GM19452 (cell line): ENCODE measurements at regions not wholly inside any gene's neighbourhood (a gene's known extent, or its start where the extent isn't known, plus 50 kb on each side); places are given as distances from the start of the nearest gene placed in this dataset.

ENCODE experiments used
- ATAC-seq: cut with Tn5 transposase; IDR thresholded peaks from one replicate; pipeline ENCODE4 v1.9.1; 2021; ENCODE audit not compliant: unreplicated experiment

DNA sequence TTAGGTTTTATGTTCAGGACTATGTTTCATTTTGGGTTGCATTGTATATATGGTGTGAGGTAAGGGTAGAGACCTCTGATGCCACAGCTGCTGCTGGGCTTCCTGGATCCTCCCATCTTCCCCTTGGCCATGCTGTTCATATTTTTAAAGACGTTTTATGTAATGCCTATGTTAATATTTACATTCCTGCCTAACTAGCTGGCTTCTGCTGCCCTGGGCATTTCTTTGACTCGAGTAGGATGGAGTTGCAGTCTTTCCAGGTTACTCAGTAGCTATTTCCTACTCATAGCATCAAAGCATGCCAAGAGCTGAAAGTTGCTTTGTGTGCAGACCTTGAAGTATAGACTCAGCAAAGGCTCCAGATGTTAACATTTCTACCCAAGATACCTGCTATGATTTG, 220.5 kb upstream of the CADM1 start:
- no peak for ATAC-seq

DNA sequence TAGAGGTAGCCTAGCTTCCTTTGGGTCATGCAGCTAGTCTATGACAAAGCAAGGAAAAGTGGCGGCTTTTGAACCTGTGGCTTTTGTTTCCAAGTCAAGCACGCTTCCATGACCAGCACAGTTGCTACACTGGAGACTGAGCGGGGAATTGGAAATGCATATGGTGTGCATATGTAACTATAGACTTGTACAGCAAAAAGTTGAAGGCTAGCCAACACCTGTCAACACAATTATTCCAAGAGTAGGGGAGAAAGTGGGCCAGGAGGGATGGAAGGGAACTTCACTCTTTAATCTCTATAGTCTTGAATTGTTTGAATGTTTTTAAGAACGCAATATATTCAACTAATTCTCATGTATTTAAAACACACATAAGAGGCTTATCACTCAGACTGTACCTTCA, 218.5 kb upstream of the CADM1 start:
- ATAC-seq = no peak

DNA sequence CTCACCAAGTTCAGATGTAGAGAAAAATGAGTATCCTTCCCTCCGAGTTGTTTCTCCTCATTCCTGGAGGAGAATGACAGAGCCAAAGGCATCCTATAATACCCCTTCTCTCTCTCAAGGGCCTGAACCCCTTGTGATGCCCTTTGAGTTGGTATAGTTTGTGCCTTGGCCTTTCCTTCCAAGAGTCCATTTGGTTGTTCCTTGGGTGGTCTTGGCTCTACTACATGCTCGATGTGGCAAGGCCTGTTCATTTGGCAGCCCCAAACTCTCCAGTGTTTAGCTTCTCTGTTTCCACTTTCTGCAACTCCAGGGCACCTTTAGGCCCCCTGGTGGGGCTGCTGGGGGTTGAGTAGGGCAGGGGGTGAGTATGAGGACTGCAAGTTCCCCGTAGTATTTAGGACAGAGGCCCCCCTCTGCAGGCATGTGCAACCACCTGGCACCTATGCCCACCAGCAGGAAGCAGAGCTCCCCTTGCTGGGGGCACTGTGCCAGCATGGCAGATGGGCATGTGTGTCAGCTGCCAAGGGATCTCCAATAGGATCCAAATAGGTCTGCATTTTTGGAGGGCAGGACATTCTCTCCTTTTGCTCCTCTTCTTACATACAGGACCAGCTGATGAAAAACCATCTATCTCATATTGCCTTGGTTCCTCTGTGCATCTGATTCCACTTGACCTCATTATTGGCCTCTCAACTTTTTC, 217.2 kb upstream of the CADM1 start:
- ATAC-seq = no peak

DNA sequence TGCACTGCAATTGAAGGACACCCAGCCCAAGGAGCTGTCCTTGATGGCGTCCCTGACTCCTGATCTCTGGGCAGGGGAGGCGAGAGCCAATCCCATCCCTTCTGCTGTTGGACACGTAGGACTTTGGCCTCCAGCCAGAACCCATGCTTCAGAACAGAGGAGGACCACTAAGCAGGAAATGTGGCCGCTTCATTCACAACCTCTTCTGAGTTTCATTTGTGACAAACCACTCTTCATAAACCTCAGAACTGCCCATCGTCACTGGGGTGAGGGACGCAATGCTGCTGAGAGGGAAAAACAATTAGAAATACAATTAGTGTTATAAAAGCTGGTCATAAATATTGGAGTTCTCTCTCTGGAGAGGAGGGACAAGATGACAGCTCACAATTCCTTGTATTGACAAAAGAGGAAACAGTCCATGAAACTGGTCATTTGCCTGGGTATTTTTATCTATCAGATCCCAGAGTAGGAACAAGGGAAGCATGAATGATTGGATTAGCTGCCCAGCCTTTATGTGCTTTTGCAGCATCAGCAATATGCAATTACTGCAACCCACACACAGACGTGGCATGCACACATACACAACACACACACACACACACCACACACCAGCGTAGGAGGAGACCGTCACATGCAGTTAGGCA, 216.5 kb upstream of the CADM1 start:
- ATAC-seq = no peak

DNA sequence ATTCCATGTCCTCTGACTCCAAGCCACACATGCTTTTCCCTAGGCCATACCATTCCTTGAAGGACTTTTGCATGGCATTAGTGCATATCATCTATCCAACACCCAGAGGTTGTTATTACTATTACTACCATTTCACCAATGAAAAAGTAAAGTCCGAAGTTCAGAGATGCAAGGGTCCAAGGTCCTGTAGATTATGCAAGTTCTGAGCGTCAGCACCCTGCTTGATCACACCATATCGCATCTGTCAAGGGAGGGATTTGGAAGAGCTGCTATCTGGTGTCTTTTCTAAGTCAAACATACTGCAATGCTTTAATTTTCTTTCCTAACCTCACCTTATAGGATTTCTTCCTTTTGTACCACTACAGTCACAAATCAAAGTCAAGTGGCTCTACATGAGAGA, 214.7 kb upstream of the CADM1 start:
- ATAC-seq = no peak

DNA sequence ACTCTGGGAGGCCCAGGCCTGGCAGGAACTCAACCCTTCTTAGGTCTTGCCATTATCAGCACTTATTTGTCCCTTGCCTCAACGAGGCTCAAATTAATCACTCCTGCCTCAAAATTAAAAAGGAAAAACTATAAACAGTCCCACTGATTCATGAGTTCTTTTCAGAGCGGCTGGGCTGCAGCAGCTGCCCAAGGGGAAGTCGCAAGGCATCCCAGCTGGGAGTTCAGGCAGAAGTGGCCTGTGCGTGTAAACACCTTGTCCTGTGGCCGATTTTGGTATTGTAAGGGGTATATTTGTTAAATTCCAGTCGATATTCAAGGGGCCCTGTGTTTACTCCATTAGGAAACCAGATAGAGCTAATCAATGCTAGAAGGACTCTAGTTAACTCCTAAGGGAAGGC, 213.9 kb upstream of the CADM1 start:
- no peak for ATAC-seq

DNA sequence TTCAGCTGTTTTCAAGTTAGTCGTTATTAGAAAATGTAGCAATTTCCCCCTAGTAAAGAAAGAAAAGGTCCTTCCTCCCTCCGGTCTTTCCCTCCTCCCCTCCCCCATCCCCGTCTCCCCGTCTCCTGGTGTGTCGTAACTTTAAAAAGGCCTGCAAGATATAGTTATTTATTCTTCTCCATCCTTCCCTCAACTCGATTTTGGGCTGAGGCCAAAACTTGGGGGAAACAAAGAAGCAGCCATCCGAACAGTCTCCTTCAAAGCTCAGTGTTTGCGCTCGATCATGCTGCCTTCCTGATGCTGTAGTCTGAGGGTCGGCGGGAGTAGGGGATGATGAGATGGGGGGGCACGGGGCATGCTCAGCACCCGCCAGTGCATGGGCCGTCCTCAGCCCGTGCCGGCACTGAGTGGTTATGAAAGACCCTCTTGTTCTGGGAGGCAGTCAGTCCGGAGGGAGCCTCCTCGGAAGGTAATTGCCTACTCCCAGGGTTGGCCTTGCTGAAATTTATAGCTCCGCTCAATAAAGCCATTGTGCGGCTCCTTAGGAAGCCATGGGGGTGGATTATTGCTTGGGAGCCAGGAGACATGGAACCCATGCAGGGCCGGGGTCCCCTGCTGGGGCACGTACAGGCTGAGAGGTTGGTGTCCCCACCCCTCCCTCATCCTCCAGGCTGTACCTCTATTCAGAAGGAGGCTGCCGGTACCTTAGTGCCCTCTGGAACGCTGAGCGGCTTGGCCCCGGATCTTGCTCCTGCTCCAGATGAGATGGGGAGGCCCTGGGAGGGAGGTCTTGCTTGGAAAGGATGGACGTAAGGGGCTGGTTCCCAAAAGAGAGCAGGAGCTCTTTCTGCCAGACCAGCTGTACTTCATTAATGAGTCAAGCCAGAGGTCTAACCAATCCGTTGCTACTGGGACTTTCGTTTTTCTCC, 212.7 kb upstream of the CADM1 start:
- no peak for ATAC-seq

DNA sequence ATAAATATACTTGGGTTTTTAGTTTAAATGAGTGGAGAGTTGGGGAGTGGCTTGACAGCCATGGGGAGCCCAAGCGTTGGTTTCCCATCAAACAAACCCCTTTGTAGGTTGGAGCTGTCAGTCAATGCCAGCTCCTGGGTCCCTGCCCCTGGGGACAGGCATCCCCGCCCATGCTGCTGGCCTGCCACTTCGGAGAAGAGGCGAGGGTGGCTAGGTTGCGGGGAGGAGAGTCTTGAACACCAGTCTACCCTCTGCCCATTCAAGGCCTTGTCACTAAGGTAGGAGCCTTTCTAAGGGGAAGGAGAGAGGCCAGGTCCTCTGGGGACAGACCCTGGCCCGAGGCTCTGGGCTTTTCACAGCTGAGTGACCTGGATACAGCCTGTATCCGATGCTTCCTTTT, 211.9 kb upstream of the CADM1 start:
- no peak for ATAC-seq

DNA sequence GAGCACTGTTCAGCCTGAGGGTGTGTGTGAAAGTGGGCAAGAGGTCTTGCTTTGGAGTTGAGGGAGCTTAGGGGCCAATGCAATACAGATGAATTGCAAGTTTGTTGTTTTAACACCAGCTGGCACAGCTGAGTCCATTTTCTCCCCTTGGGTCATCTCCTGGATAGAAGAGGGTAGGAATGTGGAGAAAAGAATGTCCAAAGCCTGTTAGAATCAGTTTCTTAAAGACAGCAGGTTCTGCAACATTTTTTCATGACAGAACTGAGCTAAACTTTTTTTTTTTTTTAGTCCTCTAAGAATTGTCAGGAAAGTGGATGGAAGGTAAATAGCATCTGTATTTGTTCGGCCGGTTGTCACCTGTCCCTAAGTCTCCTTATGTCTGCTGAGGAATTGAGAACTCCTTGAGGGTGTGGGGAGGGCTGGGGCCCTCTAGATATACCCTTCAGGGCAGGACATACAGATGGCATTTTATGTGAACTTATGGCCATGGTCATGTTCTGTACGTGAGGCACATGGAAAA, 211.1 kb upstream of the CADM1 start:
- ATAC-seq = no peak

DNA sequence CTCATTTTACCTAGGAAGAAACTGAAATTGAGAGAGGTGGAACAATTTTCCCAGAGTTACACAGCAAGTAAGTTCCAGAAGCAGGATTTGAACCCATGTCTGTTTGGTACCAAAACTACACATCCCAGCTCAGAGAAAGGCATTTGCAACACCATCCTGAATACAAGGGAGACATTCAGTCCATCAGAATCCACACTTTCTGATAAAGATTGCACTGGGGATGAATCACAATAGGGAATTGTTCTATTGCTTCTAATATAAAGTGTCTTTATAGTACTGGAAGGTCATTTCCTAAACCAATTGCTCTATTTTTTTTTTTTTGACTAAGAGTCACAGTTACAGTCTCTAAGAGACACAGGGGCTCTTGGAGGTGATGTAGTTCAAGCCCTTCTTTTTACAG, 208.1 kb upstream of the CADM1 start:
- no peak for ATAC-seq

DNA sequence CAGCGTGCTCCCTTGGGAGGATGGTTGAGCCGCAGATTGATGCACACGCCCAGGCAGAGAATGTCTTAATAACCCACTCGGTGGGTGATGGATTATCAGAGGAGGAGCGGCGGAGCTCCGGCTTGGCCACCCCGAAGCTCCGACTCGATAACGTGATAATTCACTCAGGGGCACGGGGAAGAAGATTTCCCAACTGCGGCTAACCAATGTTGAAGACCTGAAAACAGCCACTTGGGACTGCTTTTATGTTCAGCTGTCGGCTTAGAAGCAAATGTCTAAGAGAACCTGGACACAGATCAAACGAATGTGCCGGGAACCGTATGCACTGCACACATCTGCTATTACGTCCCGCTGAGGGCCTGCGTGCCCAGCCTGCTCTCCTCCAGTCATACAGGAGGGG, 206.8 kb upstream of the CADM1 start:
- no peak for ATAC-seq

DNA sequence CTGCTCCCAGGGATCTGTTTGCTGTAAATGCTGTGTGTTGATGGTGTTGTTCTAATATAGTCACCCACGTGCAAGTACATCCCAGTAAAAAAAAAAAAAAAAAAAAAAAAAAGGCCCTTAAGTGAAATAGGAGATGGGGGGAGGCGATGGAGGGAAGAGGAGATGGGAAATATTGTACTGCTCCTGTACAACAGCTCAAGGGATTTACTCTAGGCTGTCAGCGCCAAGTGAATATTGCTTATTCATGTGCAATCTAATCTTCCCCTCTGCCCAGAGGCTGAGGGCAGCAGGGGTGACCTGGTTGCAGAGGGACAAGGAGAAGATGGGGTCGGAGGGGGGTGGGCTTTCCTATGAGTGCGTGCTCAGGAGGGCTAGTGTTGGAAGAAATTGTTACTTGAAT, 206.2 kb upstream of the CADM1 start:
- no peak for ATAC-seq

DNA sequence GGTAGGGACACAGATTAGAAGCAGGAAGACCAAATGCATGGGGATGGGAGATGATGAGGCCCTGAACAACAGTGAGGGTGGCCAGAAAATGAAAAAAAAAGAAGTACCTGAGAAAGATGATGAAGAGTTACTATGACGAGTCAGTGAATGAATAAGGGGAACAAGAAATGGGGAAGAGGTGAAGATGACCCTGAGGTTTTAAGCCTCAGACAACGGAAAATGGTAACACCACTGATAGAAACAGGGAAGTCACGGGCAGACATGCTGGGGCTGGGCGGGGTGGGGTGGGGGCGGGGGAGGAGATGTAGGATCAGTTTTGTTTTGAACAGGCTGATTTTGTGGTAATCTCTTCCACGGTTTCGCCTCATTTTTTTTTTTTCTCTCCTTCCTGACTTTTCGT, 205.1 kb upstream of the CADM1 start:
- ATAC-seq = no peak

DNA sequence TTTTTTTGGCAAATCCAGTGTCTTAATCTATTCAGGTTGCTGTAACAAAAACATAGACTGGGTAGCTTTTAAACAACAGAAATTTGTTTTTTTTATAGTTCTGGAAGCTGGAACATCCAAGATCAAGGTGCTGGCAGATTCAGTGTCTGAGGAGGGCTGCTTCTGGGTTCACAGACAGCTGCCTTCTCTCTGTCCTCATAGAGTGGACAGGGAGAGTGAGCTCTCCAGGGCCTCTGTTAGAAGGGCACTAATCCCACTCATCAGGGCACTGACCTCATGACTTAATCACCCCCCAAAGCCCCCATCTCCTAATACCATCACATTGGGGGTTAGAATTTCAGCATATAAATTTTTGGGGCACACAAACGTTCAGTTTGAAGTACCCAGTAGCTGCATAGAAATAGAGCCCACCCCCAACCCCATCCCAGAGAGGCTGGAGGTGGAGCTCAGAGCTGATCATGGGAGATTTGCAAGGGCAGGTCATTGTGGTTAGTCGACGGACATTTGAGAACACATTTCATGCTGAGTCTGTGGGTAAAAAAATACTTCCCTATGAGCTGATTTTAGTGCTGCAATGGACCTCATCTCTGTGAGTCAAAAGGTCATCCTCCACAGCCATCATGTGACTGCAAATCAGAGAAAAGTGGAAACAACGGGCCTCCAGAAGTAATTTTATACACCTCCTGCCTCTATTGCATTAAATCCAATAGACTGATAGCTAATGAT, 203.1 kb upstream of the CADM1 start:
- no peak for ATAC-seq

DNA sequence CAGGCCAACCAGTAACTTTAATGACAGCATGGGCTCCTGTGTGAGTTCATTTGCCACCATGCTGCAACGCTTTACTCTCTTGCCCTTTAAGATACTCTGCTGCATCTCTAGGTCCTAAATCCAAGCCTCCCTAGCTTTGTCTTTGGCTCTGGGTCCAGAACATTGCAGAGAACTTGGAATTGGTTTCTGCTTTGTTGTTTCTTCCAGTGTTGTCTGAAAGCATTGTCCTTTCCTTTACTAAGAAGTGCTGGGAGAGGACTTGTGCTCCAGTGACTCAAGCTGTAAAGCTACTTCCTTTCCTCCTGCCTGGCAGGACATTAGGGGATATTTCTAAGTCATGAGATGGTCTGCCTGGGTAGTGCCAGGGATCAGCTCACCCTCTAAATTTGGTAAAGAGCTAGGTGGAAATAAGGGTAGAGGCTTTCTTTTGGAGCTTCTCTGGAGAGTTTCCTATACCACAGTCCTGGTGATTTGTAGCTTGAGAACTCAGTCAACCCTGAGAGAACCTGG, 202.5 kb upstream of the CADM1 start:
- no peak for ATAC-seq

DNA sequence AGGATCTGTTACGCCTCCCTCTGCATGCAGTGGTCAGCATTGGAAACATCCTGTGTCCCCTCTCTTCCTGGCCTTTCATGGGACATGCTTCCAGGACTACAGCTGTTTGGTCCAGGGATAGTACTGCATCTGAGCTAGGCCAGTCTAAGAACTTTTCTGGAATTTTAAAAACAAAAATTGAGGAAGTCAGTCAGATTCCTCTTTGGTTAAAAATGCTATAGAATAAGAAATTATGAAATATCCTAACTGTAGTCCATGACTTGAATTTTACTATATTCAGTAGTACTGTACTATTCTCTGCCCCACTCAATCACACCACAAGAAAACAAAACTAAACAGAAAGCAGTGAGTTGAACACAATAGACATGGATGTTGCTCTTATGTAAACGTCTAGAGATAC, 201.0 kb upstream of the CADM1 start:
- ATAC-seq = no peak

DNA sequence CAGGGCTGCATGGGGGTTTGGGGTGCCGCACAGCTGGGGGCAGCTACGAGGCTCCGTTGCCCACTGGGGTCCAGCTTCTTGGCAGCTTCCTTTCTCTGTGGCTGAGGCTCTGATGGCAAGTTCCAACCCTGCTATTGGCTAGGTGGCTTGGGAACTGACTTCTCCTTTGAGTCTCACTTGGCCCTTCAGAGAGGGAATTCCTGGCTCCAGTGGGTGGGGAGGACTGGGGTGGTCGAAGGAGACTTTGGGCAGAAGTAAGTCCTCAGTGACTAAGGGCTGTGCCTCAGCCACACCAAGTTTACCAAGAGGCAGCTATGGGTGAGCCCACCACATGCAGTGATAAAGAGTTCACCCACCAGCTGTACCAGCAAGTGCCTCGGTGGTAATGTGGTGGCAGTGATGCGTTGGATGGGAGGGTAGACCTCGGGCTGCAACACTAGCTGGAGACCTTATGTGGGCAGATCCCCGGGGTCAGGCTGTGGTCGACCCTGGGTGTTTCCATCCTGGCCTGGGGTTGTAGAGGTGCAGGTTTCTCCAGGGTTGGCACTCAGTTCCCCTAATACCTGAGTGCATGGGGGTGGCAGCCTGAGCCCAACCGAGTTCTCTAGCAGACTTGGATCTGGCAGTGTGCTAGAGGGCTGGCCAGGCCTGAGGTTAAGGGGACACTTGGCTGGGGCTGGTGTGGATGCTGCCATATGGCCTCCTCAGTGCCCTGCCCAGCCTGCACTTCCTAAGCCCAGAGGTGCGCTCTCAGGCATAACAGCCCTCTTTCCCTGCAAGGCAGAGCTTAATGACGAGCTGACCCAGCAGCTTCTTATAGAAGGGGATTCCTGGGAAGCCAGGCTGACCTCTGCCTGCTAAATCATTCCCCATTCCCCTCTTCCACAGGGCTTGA, 197.0 kb upstream of the CADM1 start:
- ATAC-seq = no peak

DNA sequence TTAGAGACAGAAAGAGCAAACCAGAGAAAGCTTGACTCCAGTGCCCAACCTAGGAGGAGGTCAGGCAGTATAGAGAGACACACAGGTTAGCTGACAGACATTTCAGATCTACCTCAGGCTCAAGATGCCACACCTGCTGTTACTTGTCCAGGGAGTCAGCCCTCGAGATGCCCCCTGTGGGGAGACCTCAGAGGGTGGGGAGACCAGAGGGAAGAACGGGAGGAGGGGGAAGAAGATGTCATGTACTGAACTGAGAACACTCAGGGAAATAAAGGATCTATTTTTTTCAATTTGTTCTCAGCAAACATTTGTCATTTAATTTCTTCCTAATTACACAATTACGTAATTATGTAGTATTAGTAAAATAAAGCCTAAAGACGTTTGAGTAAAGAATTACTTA, 196.3 kb upstream of the CADM1 start:
- ATAC-seq = no peak

DNA sequence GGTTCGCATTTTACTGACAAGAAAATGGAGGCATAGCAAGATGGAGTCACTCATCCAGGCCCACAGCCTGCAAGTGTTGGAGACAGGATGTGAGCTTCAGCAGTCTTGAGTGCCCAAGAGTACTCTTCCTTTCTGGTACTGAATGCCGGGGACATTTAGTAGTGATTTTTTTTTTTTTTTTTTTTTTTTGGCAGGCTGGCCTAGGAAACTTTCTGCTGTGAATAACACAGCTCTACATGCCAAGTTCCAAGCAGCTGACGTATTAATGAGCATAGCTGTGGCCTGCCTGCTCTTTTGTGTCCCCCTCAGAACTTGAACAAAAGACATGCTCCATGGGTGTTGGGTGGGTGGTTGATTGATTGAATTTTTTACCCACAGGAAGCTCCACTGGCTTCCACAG, 195.5 kb upstream of the CADM1 start:
- ATAC-seq = no peak

DNA sequence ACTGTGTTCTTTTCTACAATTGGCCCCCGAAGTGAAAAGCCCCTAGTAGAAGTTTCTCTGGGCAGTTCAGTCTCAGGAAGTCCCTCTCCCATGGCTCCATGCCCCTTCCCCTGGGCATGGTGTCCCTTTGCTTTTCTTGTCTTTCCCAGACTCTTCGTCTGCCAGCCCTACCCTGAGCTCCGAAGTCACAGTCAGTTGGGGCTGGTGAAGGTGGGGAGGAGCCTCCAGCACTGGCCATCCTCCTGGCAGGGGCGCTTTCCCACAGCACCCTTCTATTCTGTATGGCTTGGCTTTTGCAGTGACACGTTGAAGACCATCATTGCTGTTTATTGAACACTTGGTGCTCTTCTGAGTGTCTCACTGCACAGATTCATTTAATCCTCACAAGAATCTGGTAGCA, 195.1 kb upstream of the CADM1 start:
- ATAC-seq = no peak
